ENCODE measurements at regions not wholly inside any gene's neighbourhood (a gene's known extent, or its start where the extent isn't known, plus 50 kb on each side); places are given as distances from the start of the nearest gene placed in this dataset.
"Not testable (repeated sequence)": the region's sequence is repeated elsewhere in the genome, so short reads cannot be mapped to it uniquely, and the experiment has no call there.

GRCh38 chr11:36738292-36738861 is 140.3 kb upstream of the RAG2 start:
- Histone ChIP-seq H3K27me3 (ENCODE audit: control insufficient read depth, insufficient read depth, low read length) (no peaks in the 10 kb centered on the region), H3K4me3 (ENCODE audit: low read depth, low read length) (no peak overlapping the region), H3K36me3 (ENCODE audit: control insufficient read depth, insufficient read depth, low read length) (no peaks in the 10 kb centered on the region)
- no peak for DNase-seq (ENCODE audit: low read depth)
- no peak for TF ChIP-seq CTCF (IDR thresholded peaks at IDR 0.05; ENCODE audit: insufficient read depth, low read length, severe bottlenecking)
- FAIRE-seq, result no peak

GRCh38 chr11:36736103-36736502 is 138.1 kb upstream of the RAG2 start:
- no peak for DNase-seq (ENCODE audit: low read depth)
- H3K36me3 ChIP-seq (ENCODE audit: control insufficient read depth, insufficient read depth, low read length), result no peaks in the 10 kb centered on the region
- FAIRE-seq, result no peak
- H3K4me3 ChIP-seq (ENCODE audit: low read depth, low read length), result no peak overlapping the region
- TF ChIP-seq CTCF (IDR thresholded peaks at IDR 0.05; ENCODE audit: insufficient read depth, low read length, severe bottlenecking), result no peak
- H3K27me3 ChIP-seq (ENCODE audit: control insufficient read depth, insufficient read depth, low read length), result no peaks in the 10 kb centered on the region

GRCh38 chr11:36733721-36734120 is 135.7 kb upstream of the RAG2 start:
- H3K27me3 ChIP-seq (ENCODE audit: control insufficient read depth, insufficient read depth, low read length); FAIRE-seq; H3K36me3 ChIP-seq (ENCODE audit: control insufficient read depth, insufficient read depth, low read length); DNase-seq (ENCODE audit: low read depth); H3K4me3 ChIP-seq (ENCODE audit: low read depth, low read length): not testable (repeated sequence)

- Histone ChIP-seq H3K27me3 (ENCODE audit: control insufficient read depth, insufficient read depth, low read length) (no peaks in the 10 kb centered on the region), H3K36me3 (ENCODE audit: control insufficient read depth, insufficient read depth, low read length) (no peaks in the 10 kb centered on the region), H3K4me3 (ENCODE audit: low read depth, low read length) (no peak overlapping the region)
- no peak for DNase-seq (ENCODE audit: low read depth)
- FAIRE-seq, result no peak
- TF ChIP-seq CTCF (IDR thresholded peaks at IDR 0.05; ENCODE audit: insufficient read depth, low read length, severe bottlenecking), result no peak
Measured at GRCh38 chr11:36730761-36731160, 132.7 kb upstream of the RAG2 start.

- Histone ChIP-seq H3K27me3 (ENCODE audit: control insufficient read depth, insufficient read depth, low read length) (no peaks in the 10 kb centered on the region), H3K4me3 (ENCODE audit: low read depth, low read length) (no peak overlapping the region), H3K36me3 (ENCODE audit: control insufficient read depth, insufficient read depth, low read length) (no peaks in the 10 kb centered on the region)
- FAIRE-seq (no peak), DNase-seq (ENCODE audit: low read depth) (no peak)
- no peak for TF ChIP-seq CTCF (IDR thresholded peaks at IDR 0.05; ENCODE audit: insufficient read depth, low read length, severe bottlenecking)
Measured at GRCh38 chr11:36729825-36730224, 131.8 kb upstream of the RAG2 start.

- Histone ChIP-seq H3K36me3 (ENCODE audit: control insufficient read depth, insufficient read depth, low read length) (no peaks in the 10 kb centered on the region), H3K27me3 (ENCODE audit: control insufficient read depth, insufficient read depth, low read length) (no peaks in the 10 kb centered on the region), H3K4me3 (ENCODE audit: low read depth, low read length) (no peak overlapping the region)
- TF ChIP-seq CTCF (IDR thresholded peaks at IDR 0.05; ENCODE audit: insufficient read depth, low read length, severe bottlenecking), result no peak
- FAIRE-seq (no peak), DNase-seq (ENCODE audit: low read depth) (no peak)
Measured at GRCh38 chr11:36726420-36726819, 128.4 kb upstream of the RAG2 start.

Measured in bronchial epithelial cell (primary cell).